T-helper 2 cell treated with Interferon-gamma antibody and Interleukin-4, amounts not matched to agents 100 ng/mL and 5 ng/mL, for 36 hours (primary cell): ENCODE measurements at regions not wholly inside any gene's neighbourhood (a gene's known extent, or its start where the extent isn't known, plus 50 kb on each side); places are given as distances from the start of the nearest gene placed in this dataset.
"Not testable (repeated sequence)": the region's sequence is repeated elsewhere in the genome, so short reads cannot be mapped to it uniquely, and the experiment has no call there.

ENCODE experiments used
- intact Hi-C: fragments of 100-400 bp; cut with micrococcal nuclease; formaldehyde crosslinking; loops from one replicate; pipeline ENCODE4 v1.15.1; 2023

GRCh38 chr6:49284180-49284579 lies 178.9 kb downstream of the MMUT start:
- intact Hi-C loops = no loop called here

DNA sequence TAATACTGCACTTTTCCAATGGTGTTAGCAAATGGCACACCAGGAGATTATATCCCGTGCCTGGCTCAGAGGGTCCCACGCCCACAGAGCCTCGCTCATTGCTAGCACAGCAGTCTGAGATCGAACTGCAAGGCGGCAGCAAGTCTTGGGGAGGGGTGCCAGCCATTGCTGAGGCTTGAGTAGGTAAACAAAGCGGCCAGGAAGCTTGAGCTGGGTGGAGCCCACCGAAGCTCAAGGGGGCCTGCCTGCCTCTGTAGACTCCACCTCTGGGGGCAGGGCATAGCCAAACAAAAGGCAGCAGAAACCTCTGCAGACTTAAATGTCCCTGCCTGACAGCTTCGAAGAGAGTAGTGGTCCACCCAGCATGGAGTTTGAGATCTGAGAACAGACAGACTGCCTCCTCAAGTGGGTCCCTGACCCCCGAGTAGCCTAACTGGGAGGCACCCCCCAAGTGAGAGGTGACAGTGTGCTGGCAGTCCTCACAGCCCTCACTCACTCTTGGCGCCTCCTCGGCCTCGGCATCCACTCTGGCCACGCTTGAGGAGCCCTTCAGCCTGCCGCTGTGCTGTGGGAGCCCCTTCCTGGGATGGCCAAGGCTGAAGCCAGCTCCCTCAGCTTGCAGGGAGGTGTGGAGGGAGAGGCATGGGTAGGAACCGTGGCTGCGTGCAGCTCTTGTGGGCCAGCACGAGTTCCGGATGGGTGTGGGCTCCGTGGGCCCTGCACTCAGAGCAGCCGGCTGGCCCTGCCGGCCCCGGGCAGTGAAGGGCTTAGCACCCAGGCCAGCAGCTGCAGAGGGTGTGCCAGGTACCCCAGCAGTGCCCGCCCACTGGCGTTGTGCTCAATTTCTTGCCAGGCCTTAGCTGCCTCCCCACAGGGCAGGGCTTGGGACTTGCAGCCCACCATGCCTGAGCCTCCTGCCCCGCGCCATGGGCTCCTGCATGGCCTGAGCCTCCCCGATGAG lies 188.0 kb downstream of the MMUT start:
- intact Hi-C loops = not testable (repeated sequence)

DNA sequence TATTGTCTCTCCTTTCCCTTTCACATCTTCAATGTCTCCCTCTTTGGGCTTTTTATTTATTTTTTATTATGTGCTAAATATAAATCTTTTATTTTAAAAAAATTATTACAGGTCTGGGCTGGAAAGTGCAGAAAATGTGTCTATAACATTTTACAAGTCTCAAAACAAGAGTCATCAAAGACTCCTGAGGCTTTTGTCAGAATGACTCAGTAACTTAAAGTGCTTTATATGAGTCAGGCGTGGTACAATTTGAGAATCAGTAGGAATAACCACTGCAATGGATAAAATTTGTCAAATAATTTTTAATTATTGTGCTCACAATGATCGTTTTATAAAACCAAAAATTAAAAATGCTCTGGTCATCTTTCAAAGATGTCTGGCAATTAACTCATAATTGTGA lies 193.9 kb downstream of the MMUT start:
- intact Hi-C loops = no loop called here

DNA sequence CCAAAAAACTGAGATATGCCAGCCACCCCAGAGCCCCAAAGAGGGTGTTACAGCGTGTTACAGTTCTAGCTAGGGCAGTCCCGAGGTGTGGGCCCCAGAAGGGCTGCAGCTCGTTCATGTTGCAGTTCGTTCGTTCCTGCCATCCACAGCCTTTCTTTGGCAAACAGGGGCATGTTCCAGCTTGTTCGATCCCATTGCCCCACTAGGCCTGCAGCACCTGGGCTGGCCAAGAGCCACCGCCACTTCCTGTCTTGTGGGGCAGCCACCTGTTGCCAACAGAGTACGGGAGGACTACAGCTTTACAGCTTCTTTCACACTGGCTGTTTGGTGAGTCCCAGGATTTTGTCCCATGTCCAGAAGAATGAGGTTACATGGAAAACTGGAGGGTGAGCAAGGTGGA lies 198.1 kb downstream of the MMUT start:
- intact Hi-C loops = no loop called here

DNA sequence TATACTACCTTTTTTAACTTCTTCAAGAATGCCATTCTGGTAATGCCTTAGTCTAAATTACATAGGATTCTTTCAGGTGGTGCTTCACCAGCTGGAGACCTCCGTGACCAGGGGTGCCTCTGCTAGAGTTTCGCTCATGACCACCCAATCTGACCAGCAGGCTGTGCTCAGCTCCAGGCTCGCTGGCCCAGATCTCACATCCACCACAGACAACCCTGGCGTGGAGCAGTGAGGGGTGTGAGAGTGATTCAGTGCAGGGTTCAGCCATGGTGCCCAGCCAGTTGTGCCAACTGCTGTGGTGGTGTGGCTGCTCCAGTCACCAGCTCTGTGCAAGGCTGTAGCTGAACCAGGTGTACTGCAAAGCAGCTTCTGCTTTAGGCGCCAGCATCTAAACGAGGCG lies 198.6 kb downstream of the MMUT start:
- intact Hi-C loops = no loop called here

DNA sequence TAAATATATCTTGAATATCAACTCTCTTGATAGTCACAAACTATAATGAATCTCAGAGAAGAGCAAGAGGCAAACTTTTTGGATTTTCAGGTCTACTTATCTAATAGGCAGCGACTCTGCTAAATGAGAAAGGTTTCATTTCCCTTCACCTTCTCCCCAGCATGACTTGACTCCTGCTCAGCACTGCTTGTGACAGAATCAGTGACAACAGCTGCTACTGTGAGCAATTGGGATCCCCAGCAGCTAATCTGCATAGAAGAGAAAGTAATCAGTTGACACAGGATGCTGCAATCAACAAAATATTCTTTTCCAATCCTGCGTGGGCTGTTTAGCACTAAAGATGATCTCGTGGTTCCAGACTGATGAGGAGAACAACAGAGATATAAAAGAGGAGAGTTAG lies 205.5 kb downstream of the MMUT start:
- intact Hi-C loops = no loop called here

GRCh38 chr6:49255335-49255734 lies 207.7 kb downstream of the MMUT start:
- intact Hi-C loops = no loop called here

DNA sequence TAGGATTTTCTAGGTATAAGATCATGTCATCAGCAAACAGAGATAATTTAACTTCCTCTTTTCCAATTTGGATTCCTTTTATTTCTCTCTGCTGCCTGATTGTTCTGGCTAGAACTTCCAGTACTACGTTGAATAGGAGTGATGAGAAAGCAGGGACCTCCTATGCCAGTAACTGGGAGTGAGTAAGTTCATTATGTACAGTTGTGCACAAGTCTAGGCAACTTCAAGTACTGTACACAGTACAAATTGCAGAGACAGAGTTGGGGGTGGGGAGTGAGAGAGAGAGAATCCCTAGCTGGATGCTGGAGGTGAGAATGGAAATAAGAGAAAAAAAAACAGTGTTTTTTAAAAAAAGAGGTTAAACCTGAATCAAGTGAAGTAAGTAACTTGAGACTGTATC lies 210.2 kb downstream of the MMUT start:
- intact Hi-C loops = no loop called here

- intact Hi-C loops = no loop called here
These were observed 229.6 kb downstream of the MMUT start for GRCh38 chr6:49233483-49233882.

DNA sequence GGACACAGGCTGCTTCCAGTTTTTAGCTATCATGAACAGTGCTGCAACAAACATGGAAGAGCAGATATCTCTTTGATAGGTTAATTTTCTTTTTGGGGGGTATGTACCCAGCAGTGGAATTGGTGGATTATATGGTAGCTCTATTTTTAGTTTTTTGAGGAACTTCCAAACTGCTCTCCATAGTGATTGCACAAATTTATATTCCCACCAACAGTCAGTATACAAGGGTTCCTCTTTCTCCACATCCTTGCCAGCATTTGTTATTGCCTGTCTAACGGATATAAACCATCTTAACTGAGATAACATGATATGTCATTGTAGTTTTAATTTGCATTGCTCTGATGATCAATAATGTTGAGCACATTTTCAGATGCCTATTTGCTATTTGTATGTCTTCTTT lies 237.6 kb downstream of the MMUT start:
- intact Hi-C loops = no loop called here

GRCh38 chr6:49220293-49220692 lies 242.8 kb downstream of the MMUT start:
- intact Hi-C loops = no loop called here

- intact Hi-C loops = no loop called here
These were observed 257.5 kb downstream of the MMUT start for GRCh38 chr6:49205526-49205925.

DNA sequence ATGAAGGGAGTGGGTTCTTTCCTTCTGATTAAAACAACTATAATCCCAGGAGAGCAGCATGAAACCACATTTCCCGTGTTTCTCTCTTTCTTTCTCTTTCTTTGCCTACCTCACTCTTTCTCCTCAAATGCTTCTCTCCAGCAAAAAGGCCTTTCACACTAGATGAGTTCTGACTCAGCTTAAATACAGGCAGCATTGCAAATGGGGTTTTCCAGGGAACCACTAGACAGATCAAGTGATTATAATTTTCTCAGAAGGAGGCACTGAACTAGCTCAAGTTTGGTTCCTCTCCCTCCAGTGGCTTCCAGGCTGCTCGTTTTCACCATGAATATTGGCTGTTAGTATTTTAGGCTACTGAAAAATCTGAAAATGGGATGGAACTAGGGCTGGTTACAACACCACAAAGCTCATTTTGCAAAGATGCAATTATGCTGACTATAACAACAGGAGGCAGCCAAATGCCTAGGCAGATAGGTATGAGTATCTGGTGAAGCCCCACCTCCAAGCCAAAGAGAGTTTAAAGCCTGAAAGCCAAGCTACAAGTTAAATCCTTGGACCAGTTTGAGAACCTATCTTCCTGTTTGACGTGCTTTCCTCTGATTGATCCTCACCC lies 260.0 kb downstream of the MMUT start:
- intact Hi-C loops = no loop called here

GRCh38 chr6:49198015-49198414 lies 265.0 kb downstream of the MMUT start:
- intact Hi-C loops = no loop called here

DNA sequence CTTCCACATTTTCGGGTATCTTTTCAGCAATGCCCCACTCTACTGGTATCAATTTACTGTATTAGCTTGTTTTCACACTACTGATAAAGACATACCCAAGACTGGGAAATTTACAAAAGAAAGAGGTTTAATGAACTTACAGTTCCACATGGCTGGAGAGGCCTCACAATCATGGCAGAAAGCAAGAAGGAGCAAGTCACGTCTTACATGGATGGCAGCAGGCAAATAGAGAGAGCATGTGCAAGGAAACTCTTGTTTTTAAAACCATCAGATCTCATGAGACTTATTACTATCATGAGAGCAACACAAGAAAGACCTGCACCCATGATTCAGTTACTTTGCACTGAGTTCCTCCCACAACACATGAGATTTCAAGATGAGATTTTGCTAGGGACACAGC lies 300.7 kb downstream of the MMUT start:
- intact Hi-C loops = not testable (repeated sequence)

GRCh38 chr6:49155316-49155715 lies 307.7 kb downstream of the MMUT start:
- intact Hi-C loops = no loop called here

- intact Hi-C loops = no loop called here
These were observed 311.1 kb downstream of the MMUT start for GRCh38 chr6:49151957-49152356.

DNA sequence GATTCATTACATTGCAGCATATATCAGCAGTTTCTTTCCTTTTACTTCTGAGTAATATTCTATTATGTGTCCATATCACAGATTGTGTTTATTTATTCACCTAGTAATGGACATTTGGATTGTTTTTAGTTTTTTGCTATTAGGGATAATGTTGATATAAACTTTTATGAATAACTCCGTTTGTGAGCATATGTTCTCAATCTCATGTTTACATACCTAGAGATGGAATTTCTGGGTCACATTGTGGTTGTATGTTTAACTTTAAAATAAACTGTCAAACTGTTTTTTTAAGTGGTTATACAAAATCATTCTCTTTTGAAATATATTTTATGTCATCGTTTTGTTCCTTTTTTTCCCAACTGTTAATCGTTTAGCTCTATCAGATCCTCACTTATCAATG lies 311.6 kb downstream of the MMUT start:
- intact Hi-C loops = no loop called here

- intact Hi-C loops = no loop called here
These were observed 312.0 kb downstream of the MMUT start for GRCh38 chr6:49151033-49151432.

- intact Hi-C loops = no loop called here
These were observed 317.8 kb downstream of the MMUT start for GRCh38 chr6:49145280-49145679.

GRCh38 chr6:49142421-49143151 lies 320.5 kb downstream of the MMUT start:
- intact Hi-C loops = no loop called here

GRCh38 chr6:49121970-49122369 lies 341.1 kb downstream of the MMUT start:
- intact Hi-C loops = no loop called here
